Upper lobe of right lung (tissue), 1 donor: ENCODE measurements at regions not wholly inside any gene's neighbourhood (a gene's known extent, or its start where the extent isn't known, plus 50 kb on each side); places are given as distances from the start of the nearest gene placed in this dataset.

Experiments used
- ATAC-seq: fragments of 200-7000 bp; cut with Tn5 transposase; one replicate; pipeline ENCODE4 v1.9.1; 2020; ENCODE audit warnings: mild to moderate bottlenecking, moderate library complexity
- DNase-seq: peaks from one replicate; pipeline ENCODE4 v3.0.0-alpha.2; 2020
- H3K27ac ChIP-seq: fragments of 200-600 bp; one replicate; pipeline ENCODE4 v1.8.0; 2022
- H3K27me3 ChIP-seq: fragments of 200-600 bp; one replicate; pipeline ENCODE4 v1.8.0; 2022; ENCODE audit warnings: mild to moderate bottlenecking
- H3K36me3 ChIP-seq: fragments of 200-600 bp; one replicate; pipeline ENCODE4 v1.8.0; 2022
- H3K4me1 ChIP-seq: fragments of 200-600 bp; one replicate; pipeline ENCODE4 v1.8.0; 2022
- H3K4me3 ChIP-seq: fragments of 200-600 bp; one replicate; pipeline ENCODE4 v1.8.0; 2022; ENCODE audit warnings: mild to moderate bottlenecking
- H3K9me3 ChIP-seq: fragments of 200-600 bp; one replicate; pipeline ENCODE4 v1.8.0; 2022
- CTCF ChIP-seq: fragments of 200-600 bp; IDR thresholded peaks from one replicate; pipeline ENCODE4 v1.8.0; 2022; ENCODE audit warnings: antibody characterized with exemption
- intact Hi-C: fragments of 100-400 bp; cut with DNase I; formaldehyde crosslinking; loops from one replicate; pipeline ENCODE4 v1.11.0; 2022
- donor health status: DM: no; HTN: yes; CAD: no; lungs with severe emphysema.

GRCh38 chr18:11419338-11419737 is 190.1 kb upstream of the SLC35G4 start:
- TF ChIP-seq CTCF: no peak
- intact Hi-C loops: no loop called here
- no peaks in the 10 kb centered on the region for H3K9me3 ChIP-seq
- DNase-seq (no peak), ATAC-seq (no peak)
- no peak overlapping the region for H3K27ac ChIP-seq
- H3K27me3 ChIP-seq: no peaks in the 10 kb centered on the region
- no peaks in the 10 kb centered on the region for H3K36me3 ChIP-seq
- H3K4me3 ChIP-seq: no peak overlapping the region
- H3K4me1 ChIP-seq: no peaks in the 10 kb centered on the region

GRCh38 chr18:11412811-11413210 is 196.6 kb upstream of the SLC35G4 start:
- no peak for TF ChIP-seq CTCF
- Histone ChIP-seq H3K36me3 (no peaks in the 10 kb centered on the region), H3K27me3 (no peaks in the 10 kb centered on the region), H3K4me3 (no peak overlapping the region), H3K9me3 (no peaks in the 10 kb centered on the region), H3K4me1 (no peaks in the 10 kb centered on the region), H3K27ac (no peak overlapping the region)
- DNase-seq: no peak
- intact Hi-C loops: no loop called here
- ATAC-seq: no peak

DNA sequence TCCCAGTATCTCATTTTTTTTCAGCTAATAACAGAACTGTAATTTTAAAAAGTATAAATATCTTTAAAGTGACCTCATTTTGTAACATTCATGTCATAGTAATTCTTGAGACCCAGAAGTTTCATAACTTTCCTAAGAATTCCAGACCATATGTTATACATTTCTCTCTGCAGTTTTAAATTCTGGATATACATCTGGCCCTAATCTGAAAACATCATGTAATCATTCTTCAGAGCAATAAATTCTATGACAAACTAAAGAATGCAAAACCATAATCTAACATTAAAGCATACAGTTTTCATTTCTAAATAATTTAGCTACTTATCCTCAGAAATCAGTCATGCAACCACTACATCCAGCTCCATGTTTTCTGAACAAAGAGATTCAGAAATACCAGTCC is 198.3 kb upstream of the SLC35G4 start:
- Histone ChIP-seq H3K36me3 (no peaks in the 10 kb centered on the region), H3K4me3 (no peak overlapping the region), H3K27ac (no peak overlapping the region), H3K9me3 (no peaks in the 10 kb centered on the region), H3K4me1 (no peaks in the 10 kb centered on the region), H3K27me3 (no peaks in the 10 kb centered on the region)
- no peak for TF ChIP-seq CTCF
- no peak for DNase-seq
- ATAC-seq: no peak
- intact Hi-C loops: no loop called here

GRCh38 chr18:11408555-11409065 is 200.8 kb upstream of the SLC35G4 start:
- Histone ChIP-seq H3K9me3 (no peaks in the 10 kb centered on the region), H3K4me1 (no peaks in the 10 kb centered on the region), H3K27me3 (no peaks in the 10 kb centered on the region), H3K36me3 (no peaks in the 10 kb centered on the region), H3K4me3 (no peak overlapping the region), H3K27ac (no peak overlapping the region)
- ATAC-seq (no peak), DNase-seq (no peak)
- intact Hi-C loops: no loop called here
- no peak for TF ChIP-seq CTCF

DNA sequence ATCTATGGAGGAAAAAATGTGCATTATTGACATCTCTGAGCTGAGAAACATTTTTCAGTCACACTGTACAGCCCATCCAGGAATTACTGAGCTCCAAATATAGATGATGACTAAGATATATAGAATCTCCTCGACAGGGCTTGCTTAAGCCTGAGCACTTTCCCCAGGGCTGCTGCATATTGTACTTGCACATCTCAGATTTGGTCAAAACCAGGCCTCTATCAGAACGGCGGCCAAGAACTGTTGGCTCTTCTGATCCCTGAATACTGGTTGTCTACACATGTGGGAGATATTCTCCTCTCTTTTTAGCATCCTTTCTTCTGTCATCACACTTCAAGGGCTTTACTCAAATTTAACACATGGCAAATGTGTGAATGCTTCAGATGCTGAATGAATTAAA is 201.5 kb upstream of the SLC35G4 start:
- intact Hi-C loops: no loop called here
- DNase-seq: no peak

More for the DNA sequence above, 201.5 kb upstream of the SLC35G4 start:
- Histone ChIP-seq H3K27ac (no peak overlapping the region), H3K27me3 (no peaks in the 10 kb centered on the region), H3K4me1 (no peaks in the 10 kb centered on the region), H3K36me3 (no peaks in the 10 kb centered on the region), H3K9me3 (no peaks in the 10 kb centered on the region), H3K4me3 (no peak overlapping the region)
- ATAC-seq: no peak
- TF ChIP-seq CTCF: no peak
